PC-9 (cell line): ENCODE measurements at regions not wholly inside any gene's neighbourhood (a gene's known extent, or its start where the extent isn't known, plus 50 kb on each side); places are given as distances from the start of the nearest gene placed in this dataset.

Source experiments
- EZH2 ChIP-seq: fragments of 200-600 bp; sonication (generic); IDR thresholded peaks from 2 replicates; pipeline ENCODE4 v1.8.0; 2017; ENCODE audit warnings: antibody characterized with exemption, low read depth
- TF ChIP-seq, protein P1 (sequence below): fragments of 200-600 bp; sonication (generic); conservative IDR thresholded peaks from 2 replicates; pipeline ENCODE4 v1.6.1; 2017; ENCODE audit warnings: mixed run types, antibody characterized with exemption, mild to moderate bottlenecking, moderate library complexity

GRCh38 chr5:29402270-29402669, 1791.2 kb upstream of the CDH6 start:
- TF ChIP-seq, protein P1, sequence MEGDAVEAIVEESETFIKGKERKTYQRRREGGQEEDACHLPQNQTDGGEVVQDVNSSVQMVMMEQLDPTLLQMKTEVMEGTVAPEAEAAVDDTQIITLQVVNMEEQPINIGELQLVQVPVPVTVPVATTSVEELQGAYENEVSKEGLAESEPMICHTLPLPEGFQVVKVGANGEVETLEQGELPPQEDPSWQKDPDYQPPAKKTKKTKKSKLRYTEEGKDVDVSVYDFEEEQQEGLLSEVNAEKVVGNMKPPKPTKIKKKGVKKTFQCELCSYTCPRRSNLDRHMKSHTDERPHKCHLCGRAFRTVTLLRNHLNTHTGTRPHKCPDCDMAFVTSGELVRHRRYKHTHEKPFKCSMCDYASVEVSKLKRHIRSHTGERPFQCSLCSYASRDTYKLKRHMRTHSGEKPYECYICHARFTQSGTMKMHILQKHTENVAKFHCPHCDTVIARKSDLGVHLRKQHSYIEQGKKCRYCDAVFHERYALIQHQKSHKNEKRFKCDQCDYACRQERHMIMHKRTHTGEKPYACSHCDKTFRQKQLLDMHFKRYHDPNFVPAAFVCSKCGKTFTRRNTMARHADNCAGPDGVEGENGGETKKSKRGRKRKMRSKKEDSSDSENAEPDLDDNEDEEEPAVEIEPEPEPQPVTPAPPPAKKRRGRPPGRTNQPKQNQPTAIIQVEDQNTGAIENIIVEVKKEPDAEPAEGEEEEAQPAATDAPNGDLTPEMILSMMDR, result no peak
- TF ChIP-seq EZH2, result no peak
